ENCODE measurements at regions not wholly inside any gene's neighbourhood (a gene's known extent, or its start where the extent isn't known, plus 50 kb on each side); places are given as distances from the start of the nearest gene placed in this dataset.

DNA sequence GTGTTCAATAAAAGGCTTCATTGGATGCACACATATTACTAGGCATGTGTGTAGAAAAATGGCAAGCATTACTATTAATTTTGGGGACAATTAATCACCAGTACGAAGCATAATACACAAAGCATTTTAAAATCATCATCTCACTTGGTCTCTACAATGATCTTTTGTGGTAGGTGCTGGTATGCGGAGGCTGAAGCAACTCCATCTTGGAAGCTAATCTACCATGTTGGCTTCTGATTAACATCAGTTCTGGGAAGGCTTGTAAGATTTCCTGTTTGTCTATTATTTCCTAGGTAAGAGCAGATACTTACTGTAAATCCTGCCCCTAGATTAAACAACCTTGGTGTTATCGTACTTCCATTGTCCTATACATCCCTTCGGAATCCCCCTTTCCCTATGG lies 121.7 kb upstream of the RUNX1 start:
- TF ChIP-seq, protein P1, sequence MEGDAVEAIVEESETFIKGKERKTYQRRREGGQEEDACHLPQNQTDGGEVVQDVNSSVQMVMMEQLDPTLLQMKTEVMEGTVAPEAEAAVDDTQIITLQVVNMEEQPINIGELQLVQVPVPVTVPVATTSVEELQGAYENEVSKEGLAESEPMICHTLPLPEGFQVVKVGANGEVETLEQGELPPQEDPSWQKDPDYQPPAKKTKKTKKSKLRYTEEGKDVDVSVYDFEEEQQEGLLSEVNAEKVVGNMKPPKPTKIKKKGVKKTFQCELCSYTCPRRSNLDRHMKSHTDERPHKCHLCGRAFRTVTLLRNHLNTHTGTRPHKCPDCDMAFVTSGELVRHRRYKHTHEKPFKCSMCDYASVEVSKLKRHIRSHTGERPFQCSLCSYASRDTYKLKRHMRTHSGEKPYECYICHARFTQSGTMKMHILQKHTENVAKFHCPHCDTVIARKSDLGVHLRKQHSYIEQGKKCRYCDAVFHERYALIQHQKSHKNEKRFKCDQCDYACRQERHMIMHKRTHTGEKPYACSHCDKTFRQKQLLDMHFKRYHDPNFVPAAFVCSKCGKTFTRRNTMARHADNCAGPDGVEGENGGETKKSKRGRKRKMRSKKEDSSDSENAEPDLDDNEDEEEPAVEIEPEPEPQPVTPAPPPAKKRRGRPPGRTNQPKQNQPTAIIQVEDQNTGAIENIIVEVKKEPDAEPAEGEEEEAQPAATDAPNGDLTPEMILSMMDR (IDR thresholded peaks at IDR 0.05) = no peak
- TF ChIP-seq POLR2A (IDR thresholded peaks at IDR 0.05) = no peak

Data from suprapubic skin (tissue), 3 donors.